ENCODE measurements at regions not wholly inside any gene's neighbourhood (a gene's known extent, or its start where the extent isn't known, plus 50 kb on each side); places are given as distances from the start of the nearest gene placed in this dataset.
"Not testable (repeated sequence)": the region's sequence is repeated elsewhere in the genome, so short reads cannot be mapped to it uniquely, and the experiment has no call there.

DNA sequence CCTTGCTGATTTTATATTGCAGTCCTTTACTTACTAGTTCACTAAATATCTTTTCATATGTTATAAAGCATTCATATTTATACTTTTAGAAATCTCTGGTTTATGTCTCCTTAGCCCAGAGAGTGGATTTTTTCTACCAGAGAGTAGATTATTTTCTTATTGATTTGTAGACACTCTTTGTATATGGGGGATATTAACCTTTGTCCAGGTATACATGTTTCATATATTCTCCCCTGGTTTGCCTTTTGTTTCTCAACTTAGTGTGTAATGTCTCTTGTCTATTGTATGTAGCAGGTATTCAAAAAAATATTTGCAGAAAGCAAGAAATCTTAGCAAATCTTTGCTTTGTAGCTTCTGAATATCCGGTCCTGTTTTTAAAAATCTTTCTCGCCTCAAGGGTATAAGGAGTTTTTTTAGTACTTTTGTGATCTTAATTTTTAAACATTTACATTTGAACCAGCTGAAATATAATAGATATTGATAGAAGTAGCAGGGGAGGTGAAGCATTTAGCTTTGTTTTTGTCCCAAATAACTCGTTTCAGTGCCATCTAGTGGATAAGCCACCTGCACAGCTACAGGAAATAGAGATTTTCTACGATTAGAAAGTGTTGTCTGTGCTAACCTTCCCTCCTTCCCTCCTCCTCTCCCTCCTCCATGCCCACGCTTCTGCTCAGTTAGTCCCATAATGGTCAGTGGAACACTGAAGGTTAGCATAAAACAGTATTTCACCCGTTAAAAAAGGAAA, 97.0 kb downstream of the PHETA1 start:
- DNase-seq: peak in 1 of 2 donors; percentile 33

DNA sequence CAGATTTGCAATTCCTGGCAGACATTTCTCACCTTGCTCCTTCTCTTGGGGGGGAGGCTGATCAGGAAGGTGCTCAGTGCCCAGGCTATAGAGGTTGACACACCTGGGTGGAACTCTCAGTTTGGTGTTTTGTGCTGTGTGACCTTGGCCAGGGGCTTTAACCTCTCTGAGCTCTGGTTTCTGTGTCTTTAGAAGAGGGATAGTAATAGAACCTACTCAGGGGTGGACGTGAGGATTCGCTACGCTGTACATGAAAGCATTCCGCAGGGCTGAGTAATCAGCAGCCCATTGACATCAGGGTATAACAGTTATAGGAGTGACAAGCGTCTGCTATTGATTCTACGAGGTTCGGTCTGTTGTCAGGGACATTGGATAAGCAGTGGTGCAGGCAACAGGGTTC, 98.1 kb downstream of the PHETA1 start:
- no peak for DNase-seq

DNA sequence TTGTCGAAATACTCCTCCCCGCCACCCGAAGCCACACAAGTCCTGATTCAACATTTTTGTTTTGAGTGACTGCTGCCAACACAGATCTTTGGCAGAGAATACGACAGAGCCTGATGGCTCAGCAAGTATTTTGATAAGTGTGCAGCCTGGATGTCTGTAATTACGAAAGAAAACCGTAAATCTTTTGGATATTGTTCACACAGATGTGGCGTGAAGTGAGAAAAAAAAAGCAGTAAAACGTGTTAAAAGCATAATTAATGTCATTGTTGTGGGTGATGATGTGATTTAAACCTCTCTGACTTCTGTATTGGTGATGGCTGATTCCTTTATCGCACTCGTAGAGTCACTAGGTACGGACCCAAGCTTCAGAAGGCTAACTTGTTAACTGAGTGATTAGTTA, 98.7 kb downstream of the PHETA1 start:
- DNase-seq: no peak

- DNase-seq: no peak
Observed at GRCh38 chr12:111269718-111270117, 99.2 kb downstream of the PHETA1 start.

- peak in 1 of 2 donors; percentile 38 for DNase-seq
Observed at GRCh38 chr12:111268738-111269572, 99.9 kb downstream of the PHETA1 start.

DNA sequence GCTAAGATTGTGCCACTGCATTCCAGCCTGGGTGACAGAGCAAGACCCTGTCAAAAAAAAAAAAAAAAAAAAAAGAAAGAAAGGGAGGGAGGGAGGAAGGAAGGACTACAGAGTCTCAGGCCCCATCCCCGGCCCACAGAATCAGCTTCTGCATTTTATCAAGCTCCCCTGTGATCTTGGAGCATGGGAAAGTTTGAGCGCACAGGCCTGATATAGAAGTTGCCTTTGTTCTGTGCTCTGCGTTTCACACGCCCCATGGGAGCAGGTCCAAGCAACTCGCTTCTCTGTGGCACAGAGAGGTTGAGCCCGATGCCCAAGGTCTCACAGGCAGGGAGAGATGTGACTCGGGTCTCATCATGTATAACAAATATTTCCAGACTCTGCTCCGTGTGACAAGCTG, 101.8 kb downstream of the PHETA1 start:
- DNase-seq: no peak

GRCh38 chr12:111261911-111262676, 106.8 kb downstream of the PHETA1 start:
- peak in 1 of 2 donors; percentile 47 for DNase-seq

- no peak for DNase-seq
Observed at GRCh38 chr12:111260732-111261131, 108.2 kb downstream of the PHETA1 start.

GRCh38 chr12:111259231-111259630, 109.7 kb downstream of the PHETA1 start:
- no peak for DNase-seq

DNA sequence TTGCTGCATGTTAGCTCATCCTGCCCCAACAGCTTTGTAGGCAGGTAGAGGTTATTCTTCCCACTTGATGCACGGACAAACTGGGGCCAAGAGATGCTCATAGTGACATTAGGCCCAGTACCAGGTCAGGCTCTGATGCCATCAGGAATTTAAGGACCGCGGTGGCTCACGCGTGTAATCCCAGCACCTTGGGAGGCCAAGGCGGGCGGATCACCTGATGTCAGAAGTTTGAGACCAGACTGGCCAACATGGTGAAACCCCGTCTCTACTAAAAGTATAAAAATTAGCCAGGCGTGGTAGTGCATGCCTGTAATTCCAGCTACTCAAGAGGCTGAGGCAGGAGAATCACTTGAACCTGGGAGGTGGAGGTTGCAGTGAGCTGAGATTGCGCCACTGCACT, 110.8 kb downstream of the PHETA1 start:
- DNase-seq: not testable (repeated sequence)

- DNase-seq: no peak
Observed at GRCh38 chr12:111257435-111257902, 111.4 kb downstream of the PHETA1 start.

DNA sequence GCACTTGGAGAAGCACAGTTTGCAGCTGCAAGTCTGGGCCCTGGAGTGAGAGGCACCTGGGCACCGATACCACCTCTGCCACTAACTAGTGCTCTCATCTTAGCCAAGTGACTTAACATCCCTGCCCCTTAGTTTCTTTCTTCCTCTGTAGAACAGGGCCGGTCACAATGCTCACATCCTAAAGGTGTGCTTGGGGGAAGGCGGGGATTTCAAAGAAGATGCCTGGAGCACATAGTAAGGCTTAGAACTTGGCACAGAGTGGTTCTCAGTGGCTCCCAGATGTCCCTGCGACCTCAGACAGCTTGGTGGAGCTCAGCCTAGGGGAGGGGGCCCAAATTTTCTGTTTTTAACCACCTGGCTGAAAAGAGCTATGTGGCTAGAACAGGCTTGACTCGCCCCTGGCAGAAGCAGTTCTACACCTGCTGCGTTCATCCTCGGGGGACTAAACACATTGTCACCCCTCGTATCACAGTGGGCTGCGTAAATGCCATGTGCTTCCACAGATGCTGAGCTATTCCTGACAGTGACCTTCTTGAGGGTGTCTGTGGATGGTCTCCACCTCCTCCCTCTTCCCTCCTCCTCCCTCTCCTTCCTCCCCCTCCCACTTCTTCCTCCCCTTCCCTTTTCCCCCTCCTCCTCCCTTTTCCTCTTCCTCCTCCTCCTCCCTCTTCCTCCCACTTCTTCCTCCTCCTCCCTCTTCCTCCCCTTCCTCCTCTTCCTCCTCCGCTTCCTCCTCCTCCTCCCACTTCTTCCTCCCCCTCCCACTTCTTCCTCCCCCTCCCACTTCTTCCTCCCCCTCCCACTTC, 112.1 kb downstream of the PHETA1 start:
- no peak for DNase-seq

- DNase-seq: no peak
Observed at GRCh38 chr12:111255261-111255660, 113.6 kb downstream of the PHETA1 start.

DNA sequence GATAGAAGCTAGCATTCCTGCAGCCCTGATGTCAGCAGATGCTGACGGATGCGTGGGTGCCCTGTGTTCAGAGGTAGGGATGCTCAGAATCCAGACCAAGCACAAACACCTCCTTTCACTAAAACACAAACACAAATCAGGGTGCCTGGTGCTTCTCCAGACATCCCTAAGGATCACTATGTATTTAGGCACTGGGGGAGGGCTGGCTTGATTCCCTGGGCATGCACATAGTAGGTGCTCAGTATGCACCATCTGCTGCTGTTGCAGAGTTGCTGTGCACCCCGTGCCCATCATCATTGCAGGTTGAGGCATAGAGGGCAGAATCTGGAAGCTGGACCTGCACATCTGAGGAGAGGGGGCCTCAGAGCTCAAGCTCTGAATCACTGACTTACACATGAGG, 114.8 kb downstream of the PHETA1 start:
- no peak for DNase-seq

DNA sequence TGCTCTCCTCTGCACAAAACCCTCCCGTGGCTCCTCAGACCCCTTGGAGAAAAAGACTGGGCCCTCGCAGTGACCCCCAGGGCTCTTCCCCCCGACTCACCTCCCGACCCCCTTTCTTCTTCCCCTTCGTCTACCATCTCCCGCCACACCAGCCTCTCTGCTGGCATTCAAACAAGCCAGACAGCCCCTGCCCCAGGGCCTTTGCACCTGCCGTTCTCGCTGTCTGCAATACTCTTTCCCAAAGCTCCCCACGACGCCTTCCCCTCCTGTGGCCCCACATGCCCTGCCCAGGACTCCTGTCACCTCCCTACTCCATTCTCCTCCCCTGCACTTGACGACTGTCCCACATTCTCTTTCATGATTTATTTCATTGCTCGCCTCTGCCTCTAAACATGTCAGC, 115.7 kb downstream of the PHETA1 start:
- DNase-seq: no peak

GRCh38 chr12:111251787-111252186, 117.1 kb downstream of the PHETA1 start:
- no peak for DNase-seq

DNA sequence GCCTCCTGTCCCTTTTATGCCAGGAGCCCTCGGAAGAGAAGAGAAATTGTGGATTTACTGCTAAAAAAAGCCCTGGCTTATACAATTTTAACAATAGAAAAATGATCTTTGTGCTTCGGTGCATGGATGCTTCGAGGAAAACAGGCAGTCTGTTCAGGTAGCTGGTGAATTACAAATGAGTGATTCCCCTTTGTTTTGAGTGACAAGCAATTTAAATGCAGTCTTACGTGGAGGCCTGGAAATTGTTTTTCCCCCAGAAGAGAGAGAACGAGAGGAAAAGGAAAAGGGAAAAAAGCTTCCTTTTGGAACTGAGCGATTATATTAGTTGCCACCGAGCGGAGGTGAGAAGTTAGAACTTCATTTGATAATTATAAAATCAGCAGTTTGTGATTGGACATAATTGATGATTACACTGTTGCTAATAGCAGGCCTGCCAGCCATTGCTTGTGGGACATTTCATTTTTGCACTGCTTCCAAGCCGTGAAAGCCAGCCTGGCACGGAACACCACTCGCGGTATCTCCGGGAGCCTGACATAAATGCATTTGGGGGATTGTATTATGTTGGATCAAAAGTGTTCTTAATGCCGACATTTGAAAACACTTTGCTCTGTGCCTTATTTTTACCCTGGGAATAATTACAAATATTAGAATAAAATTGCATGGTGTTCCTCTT, 117.7 kb downstream of the PHETA1 start:
- DNase-seq: no peak

DNA sequence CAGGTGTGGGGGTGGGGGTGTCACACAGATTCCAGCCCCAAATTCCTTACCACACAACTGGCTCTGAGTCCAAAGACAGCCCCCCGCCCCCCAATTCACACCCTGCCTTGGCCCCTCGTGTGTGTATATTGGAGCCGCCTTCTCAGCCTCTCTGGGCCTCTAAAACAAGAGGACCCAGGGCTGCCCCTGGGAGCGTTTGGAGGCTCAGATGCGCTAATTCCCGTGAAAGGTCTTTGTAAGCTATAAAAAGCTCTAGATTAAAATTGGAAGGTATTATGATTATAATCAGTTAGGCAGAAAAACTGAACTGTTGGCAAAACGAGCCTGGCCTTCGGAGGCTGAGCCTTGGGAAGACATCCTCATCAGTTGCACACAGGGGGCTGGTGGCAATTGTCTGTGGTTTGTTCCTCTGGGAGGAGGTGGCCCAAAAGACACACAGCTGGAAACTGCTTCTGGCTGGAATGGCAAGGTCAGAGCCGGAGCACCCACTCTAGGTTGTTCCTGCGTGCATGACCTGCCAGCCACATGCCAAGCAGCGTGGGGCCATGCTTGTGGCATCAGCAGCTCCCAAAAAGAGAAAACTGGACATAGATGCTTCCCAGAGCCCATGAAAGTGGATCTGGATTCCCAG, 118.5 kb downstream of the PHETA1 start:
- DNase-seq: no peak

GRCh38 chr12:111249757-111250156, 119.1 kb downstream of the PHETA1 start:
- DNase-seq: no peak

DNA sequence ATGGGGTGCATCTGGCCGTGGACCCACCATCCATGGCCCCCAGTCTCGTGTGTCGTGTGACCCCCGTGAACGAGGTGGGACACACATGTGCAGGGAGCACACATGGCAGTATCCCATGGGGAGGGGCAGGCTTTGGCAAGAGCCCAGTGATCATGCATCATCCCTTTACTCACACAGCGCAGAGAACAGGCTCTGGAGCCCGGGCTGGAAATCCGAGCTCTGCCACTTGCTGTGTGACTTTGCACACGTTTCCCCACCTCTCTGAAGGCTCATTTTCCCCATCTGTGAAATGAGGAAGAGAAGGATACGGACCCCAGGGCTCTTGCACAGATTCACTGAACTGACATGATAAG, 119.9 kb downstream of the PHETA1 start:
- DNase-seq: no peak

DNA sequence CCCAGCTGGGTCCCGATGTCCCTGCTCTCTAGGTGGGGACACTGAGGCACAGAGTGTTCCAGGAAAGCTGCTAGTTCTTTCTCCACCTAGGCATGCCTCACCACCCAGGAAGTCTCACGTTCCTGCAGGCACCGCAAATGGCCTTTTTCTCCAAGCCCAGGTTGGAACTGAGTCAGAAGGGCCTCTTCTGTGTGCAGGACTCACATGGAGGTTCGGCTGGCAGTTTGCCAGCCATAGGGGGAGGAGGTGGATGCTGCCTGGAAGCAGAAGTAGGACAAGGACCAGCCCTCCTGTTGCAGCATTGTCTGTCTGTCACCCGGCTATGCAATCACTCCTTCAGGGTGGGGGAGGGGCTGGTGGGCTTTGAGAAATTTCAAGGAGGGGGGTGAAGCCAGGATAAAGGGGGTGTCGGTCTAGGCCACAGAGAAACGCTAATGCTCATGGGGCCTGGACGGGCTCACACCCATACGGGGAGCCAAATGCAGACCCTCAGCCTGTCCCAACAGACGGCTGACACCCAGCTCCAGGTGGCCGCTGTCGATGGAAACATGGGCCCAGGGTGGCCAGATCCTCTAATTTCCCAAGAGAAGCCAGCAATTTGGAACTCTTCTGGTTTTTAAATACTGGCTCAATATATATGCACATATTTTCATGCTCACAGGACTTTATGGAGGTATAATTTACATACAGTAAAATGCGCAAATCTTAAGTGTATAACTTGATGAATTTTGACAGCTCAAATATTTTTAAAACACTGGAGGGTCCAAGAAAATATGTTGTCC, 120.5 kb downstream of the PHETA1 start:
- DNase-seq: peak; percentile 68 to 80
